Astrocyte (in vitro differentiated cells and primary cell): ENCODE measurements at regions not wholly inside any gene's neighbourhood (a gene's known extent, or its start where the extent isn't known, plus 50 kb on each side); places are given as distances from the start of the nearest gene placed in this dataset.

Experiments
- DNase-seq: peaks from one replicate; pipeline ENCODE4 v3.0.0-alpha.2; 2010; ENCODE audit warnings: low read depth
- FAIRE-seq: peaks from 2 replicates; lab custom pipeline; 2011; peaks lifted over from hg19 to GRCh38; lab: Jason Lieb, UNC
- H2AFZ ChIP-seq: 2 replicates; pipeline ENCODE4 v1.6.0; 2012; ENCODE audit warnings: low read depth, low read length, inconsistent platforms
- H3K27ac ChIP-seq: 2 replicates; pipeline ENCODE4 v1.5.1; 2011; ENCODE audit warnings: low read depth, low read length, inconsistent platforms
- H3K27me3 ChIP-seq: 2 replicates; pipeline ENCODE4 v1.6.0; 2011; ENCODE audit warnings: low read length, inconsistent platforms; ENCODE audit not compliant: insufficient read depth
- H3K36me3 ChIP-seq: 2 replicates; pipeline ENCODE4 v1.5.1; 2011; ENCODE audit warnings: low read length, inconsistent platforms; ENCODE audit not compliant: insufficient read depth
- H3K4me1 ChIP-seq: 2 replicates; pipeline ENCODE4 v1.5.1; 2011; ENCODE audit warnings: low read length, inconsistent platforms; ENCODE audit not compliant: insufficient read depth
- H3K4me2 ChIP-seq: 2 replicates; pipeline ENCODE4 v1.6.0; 2012; ENCODE audit warnings: low read length, inconsistent platforms
- H3K4me3 ChIP-seq: 2 replicates; pipeline ENCODE4 v1.5.1; 2011; ENCODE audit warnings: low read depth, mild to moderate bottlenecking, low read length, inconsistent platforms; ENCODE audit not compliant: insufficient read depth
- H3K79me2 ChIP-seq: 2 replicates; pipeline ENCODE4 v1.6.0; 2012; ENCODE audit warnings: mild to moderate bottlenecking, low read length, inconsistent platforms; ENCODE audit not compliant: insufficient read depth
- H3K9ac ChIP-seq: 2 replicates; pipeline ENCODE4 v1.6.0; 2012; ENCODE audit warnings: mild to moderate bottlenecking, low read length, inconsistent platforms
- H3K9me3 ChIP-seq: 2 replicates; pipeline ENCODE4 v1.5.1; 2012; ENCODE audit warnings: low read depth, mild to moderate bottlenecking, low read length, inconsistent platforms; ENCODE audit not compliant: insufficient read depth
- H4K20me1 ChIP-seq: 2 replicates; pipeline ENCODE4 v1.6.0; 2012; ENCODE audit warnings: low read length, inconsistent platforms; ENCODE audit not compliant: insufficient read depth
- H3K27ac Mint-ChIP-seq: one replicate; pipeline ENCODE4 v1.8.0; 2021; ENCODE audit warnings: mild to moderate bottlenecking, mixed read lengths; ENCODE audit not compliant: unreplicated experiment
- H3K27me3 Mint-ChIP-seq: one replicate; pipeline ENCODE4 v1.8.0; 2021; ENCODE audit warnings: low read depth, mixed read lengths; ENCODE audit not compliant: unreplicated experiment
- H3K36me3 Mint-ChIP-seq: one replicate; pipeline ENCODE4 v1.8.0; 2021; ENCODE audit warnings: low read depth, mixed read lengths; ENCODE audit not compliant: unreplicated experiment
- H3K4me1 Mint-ChIP-seq: one replicate; pipeline ENCODE4 v1.8.0; 2021; ENCODE audit warnings: low read depth, mixed read lengths; ENCODE audit not compliant: unreplicated experiment
- H3K4me3 Mint-ChIP-seq: one replicate; pipeline ENCODE4 v1.8.0; 2021; ENCODE audit warnings: mild to moderate bottlenecking, moderate library complexity, mixed read lengths; ENCODE audit not compliant: unreplicated experiment
- H3K9me3 Mint-ChIP-seq: one replicate; pipeline ENCODE4 v1.8.0; 2021; ENCODE audit warnings: mild to moderate bottlenecking, mixed read lengths; ENCODE audit not compliant: unreplicated experiment
- EZH2 ChIP-seq: IDR thresholded peaks from 2 replicates; pipeline ENCODE4 v1.6.1; 2012; ENCODE audit warnings: mild to moderate bottlenecking, low read length, inconsistent platforms; ENCODE audit not compliant: insufficient read depth
- TF ChIP-seq, protein P1 (sequence below): IDR thresholded peaks from 2 replicates; pipeline ENCODE4 v1.5.1; 2011; ENCODE audit warnings: low read depth, mild to moderate bottlenecking, inconsistent platforms, low read length, moderate library complexity; ENCODE audit not compliant: insufficient read depth

DNA sequence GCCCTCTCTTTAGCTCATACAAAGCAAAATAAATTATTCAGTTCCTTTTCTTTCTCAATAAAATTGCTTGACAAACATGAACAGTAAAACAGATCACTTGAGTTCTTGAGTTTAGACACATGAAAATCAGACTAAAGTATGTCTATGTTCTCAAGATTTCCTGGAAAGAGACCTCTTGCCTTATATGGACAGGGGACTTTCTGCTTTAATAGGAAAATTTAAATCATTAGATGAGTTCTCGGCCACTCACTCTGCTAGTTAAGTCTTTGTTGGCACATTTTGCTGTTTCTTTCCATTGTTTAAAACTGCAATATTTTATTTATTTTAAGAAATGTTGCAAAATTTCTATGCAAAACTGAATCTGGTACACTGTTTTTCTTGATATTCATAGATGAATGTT is 207.8 kb downstream of the RND3 start:
- no peak for DNase-seq
- Histone ChIP-seq H3K4me1 (no peaks in the 10 kb centered on the region), H3K9me3 (no peaks in the 10 kb centered on the region), H3K27ac (no peak overlapping the region), H3K36me3 (no peaks in the 10 kb centered on the region), H3K79me2 (no peaks in the 10 kb centered on the region), H3K4me3 (no peak overlapping the region), H3K4me2 (no peak overlapping the region), H4K20me1 (no peaks in the 10 kb centered on the region), H2AFZ (no peak overlapping the region), H3K9ac (no peak overlapping the region), H3K27me3 (no peaks in the 10 kb centered on the region)
- no peak for TF ChIP-seq EZH2
- TF ChIP-seq, protein P1, sequence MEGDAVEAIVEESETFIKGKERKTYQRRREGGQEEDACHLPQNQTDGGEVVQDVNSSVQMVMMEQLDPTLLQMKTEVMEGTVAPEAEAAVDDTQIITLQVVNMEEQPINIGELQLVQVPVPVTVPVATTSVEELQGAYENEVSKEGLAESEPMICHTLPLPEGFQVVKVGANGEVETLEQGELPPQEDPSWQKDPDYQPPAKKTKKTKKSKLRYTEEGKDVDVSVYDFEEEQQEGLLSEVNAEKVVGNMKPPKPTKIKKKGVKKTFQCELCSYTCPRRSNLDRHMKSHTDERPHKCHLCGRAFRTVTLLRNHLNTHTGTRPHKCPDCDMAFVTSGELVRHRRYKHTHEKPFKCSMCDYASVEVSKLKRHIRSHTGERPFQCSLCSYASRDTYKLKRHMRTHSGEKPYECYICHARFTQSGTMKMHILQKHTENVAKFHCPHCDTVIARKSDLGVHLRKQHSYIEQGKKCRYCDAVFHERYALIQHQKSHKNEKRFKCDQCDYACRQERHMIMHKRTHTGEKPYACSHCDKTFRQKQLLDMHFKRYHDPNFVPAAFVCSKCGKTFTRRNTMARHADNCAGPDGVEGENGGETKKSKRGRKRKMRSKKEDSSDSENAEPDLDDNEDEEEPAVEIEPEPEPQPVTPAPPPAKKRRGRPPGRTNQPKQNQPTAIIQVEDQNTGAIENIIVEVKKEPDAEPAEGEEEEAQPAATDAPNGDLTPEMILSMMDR = no peak
- H3K9me3 Mint-ChIP-seq = peaks cover 21% of the 10 kb centered on the region
- peaks cover 19% of the 10 kb centered on the region for H3K4me1 Mint-ChIP-seq
- H3K4me3 Mint-ChIP-seq = no peak overlapping the region
- no peak overlapping the region for H3K27ac Mint-ChIP-seq
- H3K36me3 Mint-ChIP-seq = peaks cover 3% of the 10 kb centered on the region
- peaks cover 2% of the 10 kb centered on the region for H3K27me3 Mint-ChIP-seq
- FAIRE-seq = no peak

GRCh38 chr2:150276737-150277136 is 210.7 kb downstream of the RND3 start:
- H3K27me3 Mint-ChIP-seq = peaks cover 2% of the 10 kb centered on the region
- no peaks in the 10 kb centered on the region for H3K9me3 ChIP-seq
- peaks cover 16% of the 10 kb centered on the region for H3K4me1 Mint-ChIP-seq
- peaks cover 3% of the 10 kb centered on the region for H3K36me3 Mint-ChIP-seq
- no peak overlapping the region for H3K9ac ChIP-seq
- no peaks in the 10 kb centered on the region for H3K79me2 ChIP-seq
- H3K4me1 ChIP-seq = peaks cover 7% of the 10 kb centered on the region
- no peak overlapping the region for H3K4me3 Mint-ChIP-seq
- H3K4me3 ChIP-seq = no peak overlapping the region
- FAIRE-seq (no peak), DNase-seq (no peak)
- H3K27ac ChIP-seq = no peak overlapping the region
- H3K27me3 ChIP-seq = no peaks in the 10 kb centered on the region
- no peak overlapping the region for H2AFZ ChIP-seq
- H3K27ac Mint-ChIP-seq = no peak overlapping the region
- H3K4me2 ChIP-seq = no peak overlapping the region
- H3K9me3 Mint-ChIP-seq = peaks cover 21% of the 10 kb centered on the region
- TF ChIP-seq EZH2 = no peak
- TF ChIP-seq, protein P1 = no peak
- no peaks in the 10 kb centered on the region for H4K20me1 ChIP-seq
- H3K36me3 ChIP-seq = no peaks in the 10 kb centered on the region

DNA sequence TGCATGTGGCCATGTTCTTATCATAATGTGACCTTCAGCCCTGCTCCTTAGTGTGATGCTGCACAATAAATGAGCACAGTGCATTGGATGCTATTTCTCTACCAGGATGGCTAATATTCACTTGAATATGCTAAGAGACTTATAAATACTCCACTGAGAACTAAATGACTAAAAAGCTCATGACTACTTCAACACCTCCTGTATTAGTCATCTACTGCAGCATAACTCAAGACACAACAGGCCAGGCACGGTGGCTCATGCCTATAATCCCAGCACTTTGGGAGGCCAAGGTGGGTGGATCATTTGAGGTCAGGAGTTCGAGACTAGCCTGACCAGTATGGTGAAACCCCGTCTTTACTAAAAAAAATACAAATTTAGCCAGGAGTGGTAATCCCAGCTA is 213.4 kb downstream of the RND3 start:
- H2AFZ ChIP-seq = no peak overlapping the region
- peak; percentile 44 for DNase-seq
- H3K4me3 ChIP-seq = no peak overlapping the region
- TF ChIP-seq, protein P1 = no peak
- TF ChIP-seq EZH2 = no peak
- H3K4me1 Mint-ChIP-seq = peaks cover 12% of the 10 kb centered on the region
- no peak overlapping the region for H3K4me3 Mint-ChIP-seq
- no peak overlapping the region for H3K27ac ChIP-seq
- H3K9me3 Mint-ChIP-seq = peaks cover 17% of the 10 kb centered on the region
- H3K9me3 ChIP-seq = no peaks in the 10 kb centered on the region
- peaks cover 8% of the 10 kb centered on the region for H3K4me1 ChIP-seq
- no peak overlapping the region for H3K27ac Mint-ChIP-seq
- no peaks in the 10 kb centered on the region for H3K36me3 ChIP-seq
- H4K20me1 ChIP-seq = no peaks in the 10 kb centered on the region
- no peak overlapping the region for H3K4me2 ChIP-seq
- H3K27me3 ChIP-seq = no peaks in the 10 kb centered on the region
- no peak for FAIRE-seq
- H3K79me2 ChIP-seq = no peaks in the 10 kb centered on the region
- no peaks in the 10 kb centered on the region for H3K27me3 Mint-ChIP-seq
- H3K36me3 Mint-ChIP-seq = peaks cover 1% of the 10 kb centered on the region
- no peak overlapping the region for H3K9ac ChIP-seq
